GM19025 (cell line): ENCODE measurements at regions not wholly inside any gene's neighbourhood (a gene's known extent, or its start where the extent isn't known, plus 50 kb on each side); places are given as distances from the start of the nearest gene placed in this dataset.

Experiments
- ATAC-seq: cut with Tn5 transposase; IDR thresholded peaks from one replicate; pipeline ENCODE4 v1.9.1; 2021; ENCODE audit warnings: mild to moderate bottlenecking, low read depth, moderate library complexity; ENCODE audit not compliant: unreplicated experiment

- ATAC-seq = no peak
Measured at GRCh38 chr18:63071701-63072141, 247.8 kb downstream of the BCL2 start.

- ATAC-seq = no peak
Measured at GRCh38 chr18:63070767-63071502, 248.6 kb downstream of the BCL2 start.

GRCh38 chr18:63069496-63069895, 250.1 kb downstream of the BCL2 start:
- ATAC-seq = no peak

- ATAC-seq = no peak
Measured at GRCh38 chr18:63067939-63068338, 251.6 kb downstream of the BCL2 start.

GRCh38 chr18:63065172-63065571, 254.4 kb downstream of the BCL2 start:
- ATAC-seq = no peak

- ATAC-seq = no peak
Measured at GRCh38 chr18:63063171-63063570, 256.4 kb downstream of the BCL2 start.

GRCh38 chr18:63062246-63062645, 257.3 kb downstream of the BCL2 start:
- ATAC-seq = no peak

- ATAC-seq = no peak
Measured at GRCh38 chr18:63061303-63061702, 258.3 kb downstream of the BCL2 start.

GRCh38 chr18:63058521-63058920, 261.0 kb downstream of the BCL2 start:
- no peak for ATAC-seq

- no peak for ATAC-seq
Measured at GRCh38 chr18:63057707-63058106, 261.9 kb downstream of the BCL2 start.

- no peak for ATAC-seq
Measured at GRCh38 chr18:63054901-63055584, 264.5 kb downstream of the BCL2 start.

GRCh38 chr18:63051928-63052327, 267.6 kb downstream of the BCL2 start:
- ATAC-seq = no peak

GRCh38 chr18:63050667-63051395, 268.7 kb downstream of the BCL2 start:
- peak; percentile 51 for ATAC-seq

GRCh38 chr18:63046375-63046774, 273.2 kb downstream of the BCL2 start:
- no peak for ATAC-seq

GRCh38 chr18:63043516-63043915, 276.1 kb downstream of the BCL2 start:
- ATAC-seq = no peak

- ATAC-seq = no peak
Measured at GRCh38 chr18:63042351-63042750, 277.2 kb downstream of the BCL2 start.

- ATAC-seq = peak; percentile 72
Measured at GRCh38 chr18:63040788-63041410, 278.7 kb downstream of the BCL2 start.

- ATAC-seq = no peak
Measured at GRCh38 chr18:63037491-63037890, 282.1 kb downstream of the BCL2 start.

- ATAC-seq = no peak
Measured at GRCh38 chr18:63031375-63031774, 288.2 kb downstream of the BCL2 start.
